HG03097 (cell line): ENCODE measurements at regions not wholly inside any gene's neighbourhood (a gene's known extent, or its start where the extent isn't known, plus 50 kb on each side); places are given as distances from the start of the nearest gene placed in this dataset.

Experiments used
- ATAC-seq: cut with Tn5 transposase; IDR thresholded peaks from one replicate; pipeline ENCODE4 v1.9.1; 2021; ENCODE audit not compliant: unreplicated experiment, low FRiP score

- no peak for ATAC-seq
These were observed 70.7 kb upstream of the USP24 start for GRCh38 chr1:55285834-55286233.

DNA sequence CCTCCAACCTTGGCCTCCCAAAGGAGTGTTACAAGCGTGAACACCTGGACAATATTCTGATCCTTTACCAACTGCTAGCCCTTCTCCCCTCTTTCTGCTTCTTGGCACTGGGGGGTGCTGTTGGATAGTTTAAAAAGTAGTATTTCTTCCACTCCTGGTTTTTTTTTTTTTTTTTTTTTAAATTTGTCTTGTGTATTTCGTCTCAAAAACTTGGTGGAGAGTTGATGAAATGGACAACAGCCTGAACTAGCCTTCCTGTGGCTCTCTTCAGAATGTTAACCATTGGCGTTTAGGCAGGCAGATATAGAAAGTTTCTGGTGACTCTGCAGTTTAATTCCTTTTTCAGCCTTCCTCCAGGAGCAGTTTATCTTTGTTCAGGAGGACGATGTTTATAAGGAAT is 69.7 kb upstream of the USP24 start:
- ATAC-seq = no peak

GRCh38 chr1:55282058-55282457 is 66.9 kb upstream of the USP24 start:
- ATAC-seq = no peak

DNA sequence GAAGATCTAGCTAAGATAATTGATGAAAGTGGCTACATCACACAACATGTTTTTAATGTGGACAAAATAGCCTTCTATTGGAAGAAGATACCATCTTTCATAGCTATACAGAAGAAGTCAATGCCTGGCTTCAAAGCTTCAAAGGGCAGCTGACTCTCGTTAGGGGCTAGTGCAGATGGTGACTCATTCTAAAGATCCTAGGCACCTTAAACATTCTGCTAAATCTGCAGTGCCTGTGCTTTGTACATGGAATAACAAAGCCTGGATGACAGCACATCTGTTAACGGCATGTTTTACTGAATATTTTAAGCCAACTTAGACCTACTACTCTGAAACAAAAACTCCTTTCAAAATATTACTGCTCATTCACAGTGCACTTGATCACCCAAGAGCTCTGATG is 65.6 kb upstream of the USP24 start:
- no peak for ATAC-seq

DNA sequence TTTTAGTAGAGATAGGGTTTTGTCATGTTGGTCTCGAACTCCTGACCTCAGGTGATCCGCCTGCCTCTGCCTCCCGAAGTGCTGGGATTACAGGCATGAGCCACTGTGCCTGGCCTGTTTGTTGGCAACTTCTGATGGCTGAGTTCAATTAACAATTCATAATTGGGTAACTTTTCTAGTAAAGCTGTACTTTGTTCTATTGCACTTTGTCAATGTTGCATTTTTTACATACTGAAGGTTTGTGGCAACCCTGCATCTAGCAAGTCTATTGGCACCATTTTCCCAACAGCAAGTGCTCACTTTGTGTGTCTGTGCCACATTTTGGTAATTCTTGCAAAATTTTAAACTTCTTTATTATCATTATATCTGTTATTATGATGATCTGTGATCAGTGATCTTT is 64.5 kb upstream of the USP24 start:
- ATAC-seq = no peak

GRCh38 chr1:55278378-55278777 is 63.2 kb upstream of the USP24 start:
- ATAC-seq = no peak

- no peak for ATAC-seq
These were observed 62.4 kb upstream of the USP24 start for GRCh38 chr1:55277377-55278130.

DNA sequence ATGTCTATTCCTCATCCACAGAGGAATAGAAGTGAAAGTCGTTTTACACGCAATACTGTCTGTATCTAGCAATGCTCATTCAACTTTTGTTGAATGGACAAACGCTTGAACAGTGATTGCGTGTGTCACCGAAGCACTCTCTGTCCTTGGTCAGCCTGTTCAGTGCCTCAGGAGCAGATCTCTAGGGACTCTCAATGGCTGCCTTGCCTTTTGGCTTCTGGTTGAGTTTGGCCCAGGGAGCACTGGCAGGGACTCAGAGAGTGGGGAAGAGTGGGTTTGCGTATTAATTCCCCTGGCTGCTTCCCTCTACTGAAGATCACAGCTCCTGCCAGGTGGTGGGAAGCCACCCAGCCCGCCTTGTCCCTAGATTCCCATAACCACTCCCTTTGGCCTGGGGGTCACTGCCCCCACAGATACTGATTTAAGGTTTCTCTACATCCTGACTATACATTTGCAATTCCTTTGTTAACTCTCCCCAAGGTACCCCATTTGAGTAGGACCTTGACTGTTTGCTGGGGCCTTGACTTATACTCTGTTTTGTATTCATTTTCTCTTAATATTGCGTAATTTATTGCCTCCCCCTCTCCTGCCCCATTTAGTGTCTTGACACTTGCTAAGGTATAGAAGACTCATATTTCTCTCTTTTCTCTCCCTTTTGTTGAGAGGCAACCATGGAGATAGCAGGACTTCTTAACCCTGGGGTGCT is 61.7 kb upstream of the USP24 start:
- no peak for ATAC-seq

- ATAC-seq = no peak
These were observed 60.8 kb upstream of the USP24 start for GRCh38 chr1:55275941-55276341.

DNA sequence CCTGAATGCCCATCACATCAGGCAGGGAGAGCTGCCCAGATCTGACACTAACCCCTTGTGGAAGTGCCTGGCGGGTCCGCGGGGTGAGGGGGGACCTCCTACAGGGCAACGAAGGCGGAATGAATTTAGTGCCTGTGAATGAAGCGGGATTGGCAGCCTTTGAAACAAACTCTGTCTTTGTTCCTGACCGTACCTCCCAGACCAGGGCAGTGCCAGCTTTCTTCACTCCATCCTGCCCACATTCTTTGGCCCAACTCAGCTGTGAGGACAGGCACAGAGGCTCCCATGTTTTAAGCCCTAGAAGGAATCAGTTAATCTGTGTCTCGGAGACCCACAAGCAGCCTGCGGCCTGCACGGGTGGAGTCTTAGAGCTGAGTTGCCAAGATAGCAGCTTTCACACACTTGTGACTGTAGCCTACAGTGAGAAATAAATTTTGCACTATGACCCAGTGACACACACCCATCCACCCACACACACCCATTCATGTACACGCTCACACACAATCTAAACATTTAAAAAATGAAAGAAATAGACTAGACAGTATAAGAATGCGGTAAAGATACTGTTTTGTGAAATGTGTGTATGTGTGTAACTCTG is 60.1 kb upstream of the USP24 start:
- no peak for ATAC-seq

GRCh38 chr1:55272994-55273393 is 57.8 kb upstream of the USP24 start:
- ATAC-seq = no peak
